ENCODE measurements at regions not wholly inside any gene's neighbourhood (a gene's known extent, or its start where the extent isn't known, plus 50 kb on each side); places are given as distances from the start of the nearest gene placed in this dataset.

DNA sequence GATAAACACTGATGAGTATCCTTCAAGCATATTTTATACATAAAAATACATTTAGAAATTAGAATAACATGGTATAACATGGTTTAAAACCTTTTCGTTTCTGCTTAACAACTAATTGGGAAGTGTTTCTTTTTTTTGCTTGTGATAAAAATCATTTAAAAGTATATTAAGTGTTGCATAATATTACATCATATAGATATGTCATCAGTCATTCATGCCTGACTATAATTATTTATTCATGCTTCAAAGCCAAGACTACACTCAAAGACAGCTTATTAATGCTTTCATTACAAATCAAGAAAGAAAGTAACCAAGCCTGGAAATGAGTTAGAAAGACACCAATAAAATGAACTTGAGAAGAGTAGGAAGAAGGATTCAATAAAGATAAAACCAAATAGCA lies 136.6 kb upstream of the TP63 start:
- TF ChIP-seq, protein P1, sequence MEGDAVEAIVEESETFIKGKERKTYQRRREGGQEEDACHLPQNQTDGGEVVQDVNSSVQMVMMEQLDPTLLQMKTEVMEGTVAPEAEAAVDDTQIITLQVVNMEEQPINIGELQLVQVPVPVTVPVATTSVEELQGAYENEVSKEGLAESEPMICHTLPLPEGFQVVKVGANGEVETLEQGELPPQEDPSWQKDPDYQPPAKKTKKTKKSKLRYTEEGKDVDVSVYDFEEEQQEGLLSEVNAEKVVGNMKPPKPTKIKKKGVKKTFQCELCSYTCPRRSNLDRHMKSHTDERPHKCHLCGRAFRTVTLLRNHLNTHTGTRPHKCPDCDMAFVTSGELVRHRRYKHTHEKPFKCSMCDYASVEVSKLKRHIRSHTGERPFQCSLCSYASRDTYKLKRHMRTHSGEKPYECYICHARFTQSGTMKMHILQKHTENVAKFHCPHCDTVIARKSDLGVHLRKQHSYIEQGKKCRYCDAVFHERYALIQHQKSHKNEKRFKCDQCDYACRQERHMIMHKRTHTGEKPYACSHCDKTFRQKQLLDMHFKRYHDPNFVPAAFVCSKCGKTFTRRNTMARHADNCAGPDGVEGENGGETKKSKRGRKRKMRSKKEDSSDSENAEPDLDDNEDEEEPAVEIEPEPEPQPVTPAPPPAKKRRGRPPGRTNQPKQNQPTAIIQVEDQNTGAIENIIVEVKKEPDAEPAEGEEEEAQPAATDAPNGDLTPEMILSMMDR (IDR thresholded peaks at IDR 0.05; ENCODE audit: borderline replicate concordance, control extremely low read depth, extremely low read depth, insufficient read depth, missing control alignments) = no peak
- DNase-seq (ENCODE audit: low spot score) = no peak
- in situ Hi-C loops (cut with MboI; ENCODE audit: low sequenced_read_pairs, unreplicated experiment) = no loop called here

DNA sequence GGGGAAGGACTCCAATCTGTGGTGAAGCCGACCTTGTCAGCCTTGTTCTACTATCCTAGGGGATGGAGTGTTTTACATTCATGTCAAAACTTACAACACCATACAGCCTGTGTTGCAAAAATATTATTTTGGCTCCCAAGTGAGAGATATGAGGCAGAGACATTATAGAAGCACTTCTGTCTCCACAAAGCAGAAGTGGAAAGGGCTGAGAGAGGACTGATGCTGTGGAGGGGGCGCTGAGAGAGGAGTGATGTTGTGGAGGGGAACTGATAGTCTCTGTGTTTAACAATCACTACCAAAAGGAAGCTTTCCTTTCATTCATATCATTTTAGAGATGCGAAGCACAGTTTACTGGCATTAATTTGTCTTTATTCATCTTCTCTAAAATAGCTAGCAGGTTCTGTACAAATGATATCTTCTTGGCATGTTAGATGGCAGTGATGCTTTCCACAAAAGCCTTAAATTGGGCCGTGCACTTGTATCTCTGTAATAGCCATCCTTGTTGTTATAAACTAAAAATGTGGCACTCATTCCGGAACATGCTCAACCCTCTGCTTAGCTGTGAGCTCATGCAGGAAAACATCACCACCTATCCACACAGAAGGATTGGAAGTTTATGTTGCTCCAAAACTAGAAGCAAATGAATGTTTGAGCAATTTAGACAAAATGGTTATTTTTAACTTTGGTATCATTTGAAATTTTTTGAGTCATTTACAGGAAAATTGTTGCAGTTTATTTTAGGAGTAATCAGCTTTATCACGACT lies 134.6 kb upstream of the TP63 start:
- TF ChIP-seq, protein P1 (IDR thresholded peaks at IDR 0.05; ENCODE audit: borderline replicate concordance, control extremely low read depth, extremely low read depth, insufficient read depth, missing control alignments) = no peak
- in situ Hi-C loops (cut with MboI; ENCODE audit: low sequenced_read_pairs, unreplicated experiment) = no loop called here
- DNase-seq (ENCODE audit: low spot score) = no peak

DNA sequence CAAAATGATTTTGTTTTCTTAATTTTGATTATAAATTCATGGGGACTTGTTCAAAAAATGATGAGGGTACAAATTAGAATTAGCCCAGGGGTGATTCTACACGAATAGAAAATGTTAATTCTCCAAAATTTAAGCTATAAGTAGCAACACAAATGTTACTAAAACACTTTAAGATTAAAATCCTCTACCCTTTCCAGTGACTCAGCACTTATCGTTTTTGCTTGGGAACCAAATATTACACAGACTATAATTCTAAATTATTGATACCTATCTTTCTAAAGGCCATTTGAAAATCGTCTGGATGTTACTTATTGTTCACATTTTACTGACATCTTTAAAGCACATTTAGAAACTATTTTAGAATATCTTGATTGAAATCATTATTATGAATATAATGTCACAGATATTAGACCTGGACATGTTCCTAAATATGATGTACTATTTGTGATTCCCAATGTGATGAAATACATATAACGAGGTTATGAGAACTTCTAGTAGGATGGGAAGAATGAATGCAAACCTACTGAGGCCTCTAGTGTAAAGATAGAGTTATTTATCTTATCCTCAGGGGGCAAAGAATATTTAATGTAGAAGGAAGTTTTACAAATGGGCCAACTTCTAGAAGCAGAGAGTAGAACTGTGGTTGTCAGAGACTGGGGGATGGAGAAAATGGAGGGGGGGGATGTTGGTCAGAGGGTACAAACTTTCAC lies 132.0 kb upstream of the TP63 start:
- no peak for DNase-seq (ENCODE audit: low spot score)
- in situ Hi-C loops (cut with MboI; ENCODE audit: low sequenced_read_pairs, unreplicated experiment) = no loop called here
- TF ChIP-seq, protein P1 (IDR thresholded peaks at IDR 0.05; ENCODE audit: borderline replicate concordance, control extremely low read depth, extremely low read depth, insufficient read depth, missing control alignments) = no peak

DNA sequence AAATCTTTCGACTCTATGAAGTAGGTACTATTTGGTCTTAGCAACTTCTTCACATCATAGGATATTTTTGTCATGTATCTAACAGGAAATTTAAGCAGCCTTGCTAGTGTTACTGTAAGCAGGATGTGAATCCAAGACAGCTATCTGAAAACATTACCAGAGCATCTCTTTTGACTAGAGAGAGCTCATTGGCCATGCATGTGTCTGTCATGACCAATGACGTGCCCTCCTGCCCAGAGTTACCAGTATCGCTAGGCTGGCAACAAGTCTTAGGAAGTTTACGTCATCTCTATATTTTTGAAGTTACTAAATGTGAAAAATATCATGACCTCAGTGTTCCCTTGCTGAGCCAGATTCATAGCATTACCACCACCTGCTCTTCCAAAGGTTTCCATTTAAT lies 130.9 kb upstream of the TP63 start:
- TF ChIP-seq, protein P1 (IDR thresholded peaks at IDR 0.05; ENCODE audit: borderline replicate concordance, control extremely low read depth, extremely low read depth, insufficient read depth, missing control alignments) = no peak
- in situ Hi-C loops (cut with MboI; ENCODE audit: low sequenced_read_pairs, unreplicated experiment) = loop anchor here (25.0 kb wide), 1 partner anchor 437 kb away; no protein-coding TSS in a partner anchor

DNA sequence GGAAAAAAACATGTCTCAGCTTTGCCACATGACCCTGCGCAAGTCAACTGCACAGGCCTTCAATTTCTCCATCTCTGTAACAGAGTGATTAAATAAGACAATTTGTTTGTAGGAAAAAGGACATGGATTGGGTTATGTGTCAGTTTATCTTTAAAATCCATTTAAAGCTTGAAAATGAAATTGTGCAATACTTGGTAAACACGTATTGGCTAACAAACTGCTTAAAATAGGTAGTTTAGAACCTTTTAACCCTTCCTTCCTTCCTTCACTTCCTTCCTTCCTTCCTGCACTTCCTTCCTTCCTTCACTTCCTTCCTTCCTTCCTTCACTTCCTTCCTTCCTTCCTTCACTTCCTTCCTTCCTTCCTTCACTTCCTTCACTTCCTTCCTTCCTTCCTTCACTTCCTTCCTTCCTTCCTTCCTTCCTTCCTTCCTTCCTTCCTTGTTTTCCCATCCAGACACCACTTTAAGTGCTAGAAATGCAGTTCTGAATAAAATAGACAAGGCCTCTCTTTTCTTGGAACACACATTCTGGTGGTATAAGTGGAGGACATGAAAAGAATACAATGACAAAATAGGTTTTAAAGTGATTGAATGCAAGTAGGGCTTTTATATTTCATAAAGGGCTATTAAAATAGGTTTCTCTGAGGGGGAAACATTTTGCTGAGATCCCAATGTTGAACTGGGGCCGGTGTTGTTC lies 130.2 kb upstream of the TP63 start:
- in situ Hi-C loops (cut with MboI; ENCODE audit: low sequenced_read_pairs, unreplicated experiment) = loop anchor here (25.0 kb wide), 1 partner anchor 436 kb away; no protein-coding TSS in a partner anchor
- TF ChIP-seq, protein P1 (IDR thresholded peaks at IDR 0.05; ENCODE audit: borderline replicate concordance, control extremely low read depth, extremely low read depth, insufficient read depth, missing control alignments) = no peak
- DNase-seq (ENCODE audit: low spot score) = no peak

More for the DNA sequence above, 130.9 kb upstream of the TP63 start:
- no peak for DNase-seq (ENCODE audit: low spot score)

DNA sequence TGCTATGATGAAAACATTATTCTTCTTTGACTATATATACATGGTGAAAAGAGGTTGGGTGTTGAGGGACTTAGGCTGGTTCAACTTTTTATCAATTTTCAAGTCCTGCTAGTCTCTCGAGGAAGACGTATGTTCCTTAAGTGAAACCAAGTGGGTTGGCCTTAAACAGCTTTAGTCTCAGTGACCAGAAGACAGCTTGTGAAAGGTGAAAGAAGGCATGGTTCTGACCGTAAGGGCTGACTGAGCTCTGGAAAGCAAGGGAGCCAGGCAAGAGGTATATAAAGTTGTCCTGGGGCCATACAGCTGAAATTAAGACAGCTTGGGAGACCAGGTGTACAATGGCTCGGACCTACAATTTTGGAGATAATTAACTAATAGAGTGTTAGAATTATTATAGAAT lies 128.9 kb upstream of the TP63 start:
- in situ Hi-C loops (cut with MboI; ENCODE audit: low sequenced_read_pairs, unreplicated experiment) = loop anchor here (25.0 kb wide), 1 partner anchor 435 kb away; no protein-coding TSS in a partner anchor
- TF ChIP-seq, protein P1 (IDR thresholded peaks at IDR 0.05; ENCODE audit: borderline replicate concordance, control extremely low read depth, extremely low read depth, insufficient read depth, missing control alignments) = no peak
- DNase-seq (ENCODE audit: low spot score) = no peak

All from GM13976 (cell line).